ENCODE measurements at regions not wholly inside any gene's neighbourhood (a gene's known extent, or its start where the extent isn't known, plus 50 kb on each side); places are given as distances from the start of the nearest gene placed in this dataset.

DNA sequence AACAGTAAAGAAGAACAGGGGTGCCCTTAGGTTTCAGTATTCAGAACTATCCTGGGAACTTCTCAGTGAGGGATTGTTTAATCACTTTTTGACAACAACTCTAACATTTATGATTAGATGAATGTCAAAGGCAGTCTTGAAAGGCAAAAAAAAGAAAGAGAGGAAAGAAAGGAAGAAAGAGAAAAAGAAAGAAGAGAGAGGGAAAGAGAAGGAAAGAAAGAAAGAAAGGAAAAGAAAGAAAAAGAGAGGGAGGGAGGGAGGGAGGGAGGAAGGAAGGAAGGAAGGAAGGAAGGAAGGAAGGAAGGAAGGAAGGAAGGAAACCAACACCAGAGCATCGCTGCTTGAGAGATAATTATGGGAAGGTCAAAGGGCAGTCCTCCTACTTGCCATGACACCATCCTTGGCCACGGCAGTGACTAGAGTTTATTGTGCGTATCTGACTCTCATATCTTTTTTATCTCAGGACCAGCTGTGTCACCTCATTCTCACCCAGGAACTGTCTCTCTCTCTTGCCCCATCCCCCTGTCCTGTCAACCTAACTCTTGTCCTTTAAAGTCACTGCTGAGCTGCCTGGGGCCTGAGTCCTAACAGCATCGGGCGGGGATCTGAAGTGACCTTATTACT is 96.8 kb upstream of the ATXN1 start:
- DNase-seq (ENCODE audit: low spot score): no peak
- no peak overlapping the region for H3K4me3 Mint-ChIP-seq (ENCODE audit: unreplicated experiment)
- no peaks in the 10 kb centered on the region for H3K27me3 Mint-ChIP-seq (ENCODE audit: low read depth)
- no peaks in the 10 kb centered on the region for H3K4me1 Mint-ChIP-seq (ENCODE audit: low read depth)
- no peaks in the 10 kb centered on the region for H3K9me3 Mint-ChIP-seq (ENCODE audit: low read depth)
- no peaks in the 10 kb centered on the region for H3K36me3 Mint-ChIP-seq (ENCODE audit: low read depth)
- H3K27ac Mint-ChIP-seq (ENCODE audit: unreplicated experiment): no peak overlapping the region
- no peak for TF ChIP-seq CTCF (IDR thresholded peaks at IDR 0.05)

DNA sequence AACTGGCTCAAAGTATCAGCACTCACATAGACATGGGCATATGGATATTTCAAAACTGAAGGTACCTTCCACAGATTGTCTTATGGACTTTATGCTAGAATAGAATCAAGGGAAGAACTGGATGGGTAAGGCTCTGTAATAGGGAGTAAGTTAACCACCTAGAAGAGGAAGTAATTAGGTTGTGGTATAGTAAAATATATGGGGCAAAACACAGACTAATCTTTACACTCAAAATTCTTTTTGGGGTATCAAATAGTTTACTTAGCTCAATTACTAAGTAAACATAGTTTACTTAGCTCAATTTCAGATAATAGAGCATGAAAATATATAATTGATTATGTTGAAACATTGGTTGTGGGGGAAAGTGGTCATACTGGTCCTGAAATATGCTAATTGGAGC is 94.2 kb upstream of the ATXN1 start:
- Mint-ChIP-seq H3K9me3 (ENCODE audit: low read depth) (no peaks in the 10 kb centered on the region), H3K27me3 (ENCODE audit: low read depth) (no peaks in the 10 kb centered on the region), H3K4me1 (ENCODE audit: low read depth) (peaks cover 16% of the 10 kb centered on the region), H3K4me3 (ENCODE audit: unreplicated experiment) (no peak overlapping the region), H3K36me3 (ENCODE audit: low read depth) (no peaks in the 10 kb centered on the region), H3K27ac (ENCODE audit: unreplicated experiment) (no peak overlapping the region)
- TF ChIP-seq CTCF (IDR thresholded peaks at IDR 0.05): no peak
- no peak for DNase-seq (ENCODE audit: low spot score)

DNA sequence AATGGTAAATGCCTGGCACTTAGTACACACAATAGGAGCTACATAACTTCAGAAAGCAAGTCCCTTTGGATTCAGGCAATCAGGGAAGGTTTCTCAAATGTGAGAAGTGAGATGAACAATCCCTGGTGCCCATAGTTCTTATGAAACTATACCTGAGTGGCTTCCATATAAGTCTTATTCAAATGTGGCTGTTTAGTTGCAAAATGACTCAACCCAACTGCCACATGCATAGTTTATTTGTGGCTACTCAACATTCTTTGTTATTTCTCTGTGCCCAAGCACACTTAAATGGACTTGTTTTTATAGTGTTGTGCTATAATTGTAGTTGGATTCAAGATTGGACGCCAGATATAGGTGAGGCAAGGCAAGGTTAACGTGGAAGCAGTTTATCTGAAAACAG is 93.7 kb upstream of the ATXN1 start:
- Mint-ChIP-seq H3K36me3 (ENCODE audit: low read depth) (no peaks in the 10 kb centered on the region), H3K4me1 (ENCODE audit: low read depth) (peaks cover 20% of the 10 kb centered on the region), H3K27me3 (ENCODE audit: low read depth) (no peaks in the 10 kb centered on the region), H3K27ac (ENCODE audit: unreplicated experiment) (no peak overlapping the region), H3K9me3 (ENCODE audit: low read depth) (no peaks in the 10 kb centered on the region), H3K4me3 (ENCODE audit: unreplicated experiment) (no peak overlapping the region)
- no peak for DNase-seq (ENCODE audit: low spot score)
- TF ChIP-seq CTCF (IDR thresholded peaks at IDR 0.05): no peak

GRCh38 chr6:16852671-16853070 is 91.4 kb upstream of the ATXN1 start:
- TF ChIP-seq CTCF (IDR thresholded peaks at IDR 0.05): no peak
- Mint-ChIP-seq H3K27me3 (ENCODE audit: low read depth) (no peaks in the 10 kb centered on the region), H3K9me3 (ENCODE audit: low read depth) (no peaks in the 10 kb centered on the region), H3K4me1 (ENCODE audit: low read depth) (peaks cover 34% of the 10 kb centered on the region), H3K27ac (ENCODE audit: unreplicated experiment) (no peak overlapping the region), H3K36me3 (ENCODE audit: low read depth) (no peaks in the 10 kb centered on the region), H3K4me3 (ENCODE audit: unreplicated experiment) (no peak overlapping the region)
- DNase-seq (ENCODE audit: low spot score): no peak

DNA sequence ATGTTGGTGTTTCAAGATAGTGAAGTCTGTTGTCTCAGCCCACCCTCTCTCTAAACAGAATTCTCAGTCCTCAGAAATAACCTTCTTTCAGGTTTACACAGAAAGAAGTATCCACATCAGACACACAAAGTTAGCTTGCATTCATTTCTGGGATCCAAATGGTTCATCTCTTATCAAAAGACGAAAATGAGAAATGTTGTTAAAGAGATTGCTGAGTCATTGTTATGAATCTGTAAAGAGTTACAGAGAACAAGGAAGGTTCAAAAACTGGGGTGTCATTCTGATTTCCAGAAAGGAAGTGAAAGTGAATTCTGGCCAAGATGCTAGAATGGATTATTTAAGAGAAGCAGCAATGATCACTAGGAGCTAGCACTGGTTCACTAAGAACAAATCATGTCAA is 90.5 kb upstream of the ATXN1 start:
- H3K4me1 Mint-ChIP-seq (ENCODE audit: low read depth): peaks cover 35% of the 10 kb centered on the region
- no peaks in the 10 kb centered on the region for H3K27me3 Mint-ChIP-seq (ENCODE audit: low read depth)
- H3K4me3 Mint-ChIP-seq (ENCODE audit: unreplicated experiment): no peak overlapping the region
- no peak for TF ChIP-seq CTCF (IDR thresholded peaks at IDR 0.05)
- H3K27ac Mint-ChIP-seq (ENCODE audit: unreplicated experiment): no peak overlapping the region
- DNase-seq (ENCODE audit: low spot score): no peak
- no peaks in the 10 kb centered on the region for H3K36me3 Mint-ChIP-seq (ENCODE audit: low read depth)
- H3K9me3 Mint-ChIP-seq (ENCODE audit: low read depth): no peaks in the 10 kb centered on the region

All from chondrocyte (in vitro differentiated cells).